ENCODE measurements at regions not wholly inside any gene's neighbourhood (a gene's known extent, or its start where the extent isn't known, plus 50 kb on each side); places are given as distances from the start of the nearest gene placed in this dataset.

DNA sequence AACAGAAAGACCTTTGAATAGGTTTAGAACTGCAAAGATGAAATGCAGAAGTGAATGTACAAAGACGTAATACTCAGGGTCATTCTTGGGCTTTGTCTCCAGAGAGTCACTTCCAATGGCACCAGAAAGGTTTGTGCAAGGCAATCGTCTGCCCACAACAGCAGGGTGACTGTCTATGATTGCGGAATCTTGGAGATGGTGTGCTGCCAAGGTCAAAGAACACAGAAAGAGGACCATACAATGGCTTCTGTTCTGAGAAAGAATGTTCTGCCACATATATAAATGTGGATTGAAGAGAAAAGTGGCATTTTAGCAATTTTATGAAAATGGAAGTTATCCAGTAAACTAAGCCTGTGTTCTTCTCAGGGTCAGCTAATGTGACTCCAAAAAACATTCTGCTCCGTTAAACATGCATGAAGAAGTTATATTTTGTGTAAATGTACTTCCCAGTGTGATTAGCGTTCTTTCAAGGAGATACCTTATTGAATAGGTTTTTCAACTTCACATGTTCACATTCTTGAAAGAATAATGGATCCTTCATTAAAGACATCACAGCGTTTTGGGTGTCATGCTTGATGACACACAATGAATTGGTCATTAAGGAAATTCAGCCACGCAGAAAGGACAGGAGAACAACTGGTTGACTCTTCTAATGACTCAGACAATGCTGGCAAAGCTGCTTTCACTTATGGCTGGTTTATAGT is 73.4 kb upstream of the CDH6 start:
- Histone ChIP-seq H3K27me3 (ENCODE audit: control insufficient read depth in 2 of 2, insufficient read depth in 2 of 2, low read length in 2 of 2) (no peaks in the 10 kb centered on the region), H3K9ac (replicated peaks; ENCODE audit: extremely low read depth, insufficient read depth, low read length) (no peak overlapping the region), H2AFZ (ENCODE audit: low read depth, low read length) (no peak overlapping the region), H3K27ac (ENCODE audit: insufficient read depth, low read depth, low read length) (no peak overlapping the region), H3K4me1 (ENCODE audit: control insufficient read depth, extremely low read depth, insufficient read depth, low read length) (no peaks in the 10 kb centered on the region), H3K9me1 (replicated peaks; ENCODE audit: control insufficient read depth, extremely low read depth, insufficient read depth, low read length) (no peaks in the 10 kb centered on the region), H3K9me3 (replicated peaks; ENCODE audit: control insufficient read depth, insufficient read depth, low read length) (no peaks in the 10 kb centered on the region), H4K20me1 (replicated peaks; ENCODE audit: control insufficient read depth, extremely low read depth, insufficient read depth, low read length) (no peaks in the 10 kb centered on the region), H3K4me3 (replicated peaks in 1 of 3; ENCODE audit: insufficient read depth in 1 of 3, low read depth in 1 of 3, low read length in 3 of 3) (no peak overlapping the region), H3K79me2 (ENCODE audit: control insufficient read depth, insufficient read depth, low read length) (no peaks in the 10 kb centered on the region), H3K4me2 (ENCODE audit: insufficient read depth, low read length) (no peak overlapping the region), H3K36me3 (ENCODE audit: control insufficient read depth in 2 of 2, extremely low read depth in 1 of 2, insufficient read depth in 2 of 2, low read length in 2 of 2) (no peaks in the 10 kb centered on the region)
- BruUV-seq (replicated peaks): no TSS peak
- intact Hi-C loops (cut with micrococcal nuclease): no loop called here
- POLR2A ChIA-PET: no interaction called here
- TF ChIP-seq JUN (IDR thresholded peaks at IDR 0.05; ENCODE audit: borderline replicate concordance, insufficient read depth, insufficient read length, low read depth) (no peak), FOS (IDR thresholded peaks at IDR 0.05; ENCODE audit: borderline replicate concordance, insufficient read depth, low read length) (no peak), GATA2 (IDR thresholded peaks at IDR 0.05; ENCODE audit: insufficient read depth, insufficient read length, low read depth, low read length) (no peak), EZH2 (IDR thresholded peaks at IDR 0.05; ENCODE audit: borderline replicate concordance, low read depth, low read length, severe bottlenecking) (no peak), MYC (IDR thresholded peaks at IDR 0.05; ENCODE audit: low read depth, low read length) (no peak), POLR2A (IDR thresholded peaks at IDR 0.05; ENCODE audit: low read depth, low read length) (no peak)
- TF ChIP-seq, protein P1, sequence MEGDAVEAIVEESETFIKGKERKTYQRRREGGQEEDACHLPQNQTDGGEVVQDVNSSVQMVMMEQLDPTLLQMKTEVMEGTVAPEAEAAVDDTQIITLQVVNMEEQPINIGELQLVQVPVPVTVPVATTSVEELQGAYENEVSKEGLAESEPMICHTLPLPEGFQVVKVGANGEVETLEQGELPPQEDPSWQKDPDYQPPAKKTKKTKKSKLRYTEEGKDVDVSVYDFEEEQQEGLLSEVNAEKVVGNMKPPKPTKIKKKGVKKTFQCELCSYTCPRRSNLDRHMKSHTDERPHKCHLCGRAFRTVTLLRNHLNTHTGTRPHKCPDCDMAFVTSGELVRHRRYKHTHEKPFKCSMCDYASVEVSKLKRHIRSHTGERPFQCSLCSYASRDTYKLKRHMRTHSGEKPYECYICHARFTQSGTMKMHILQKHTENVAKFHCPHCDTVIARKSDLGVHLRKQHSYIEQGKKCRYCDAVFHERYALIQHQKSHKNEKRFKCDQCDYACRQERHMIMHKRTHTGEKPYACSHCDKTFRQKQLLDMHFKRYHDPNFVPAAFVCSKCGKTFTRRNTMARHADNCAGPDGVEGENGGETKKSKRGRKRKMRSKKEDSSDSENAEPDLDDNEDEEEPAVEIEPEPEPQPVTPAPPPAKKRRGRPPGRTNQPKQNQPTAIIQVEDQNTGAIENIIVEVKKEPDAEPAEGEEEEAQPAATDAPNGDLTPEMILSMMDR (IDR thresholded peaks at IDR 0.05; ENCODE audit: extremely low read depth in 1 of 2, insufficient read depth in 1 of 2, low read depth in 1 of 2, low read length in 2 of 2): no peak
- dilution Hi-C loops (cut with MboI; ENCODE audit: extremely low pct_ligation_motif_present, low sequenced_read_pairs): no loop called here
- FAIRE-seq: no peak
- DNase-seq (ENCODE audit: low read depth, low spot score): no peak
- CTCF ChIA-PET: no interaction called here

All from endothelial cell of umbilical vein (primary cell).